ENCODE measurements at regions not wholly inside any gene's neighbourhood (a gene's known extent, or its start where the extent isn't known, plus 50 kb on each side); places are given as distances from the start of the nearest gene placed in this dataset.

DNA sequence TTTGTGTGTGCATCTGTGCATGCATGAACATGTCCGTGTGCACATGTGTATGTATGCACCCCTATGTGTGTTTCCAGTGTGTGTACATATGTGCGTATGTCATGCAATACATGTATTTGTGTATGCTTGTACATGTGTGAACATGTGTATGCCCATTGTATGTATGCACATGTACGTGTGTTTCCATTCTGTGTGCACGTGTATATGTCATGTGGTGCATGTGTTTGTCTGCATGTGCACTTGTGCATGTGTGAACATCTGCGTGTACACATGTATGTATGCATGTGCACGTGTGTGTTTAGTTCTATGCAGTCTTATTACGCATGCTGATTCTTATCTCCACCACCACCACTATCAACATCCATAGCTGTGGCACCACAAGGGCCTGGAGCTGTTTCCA is 403.5 kb upstream of the IRX4 start:
- no peak for TF ChIP-seq CTCF (IDR thresholded peaks at IDR 0.05)
- TF ChIP-seq POLR2A (IDR thresholded peaks at IDR 0.05), result no peak
